H1 (cell line): ENCODE measurements at regions not wholly inside any gene's neighbourhood (a gene's known extent, or its start where the extent isn't known, plus 50 kb on each side); places are given as distances from the start of the nearest gene placed in this dataset.

Experiments
- CTCF ChIA-PET: fragments of 300-600 bp; sonication (Branson Sonifier 250); formaldehyde crosslinking; loops from one replicate; lab custom pipeline; 2021; ENCODE audit not compliant: partially characterized antibody; lab: Charles Lee
- POLR2A ChIA-PET: fragments of 300-600 bp; sonication (Branson Sonifier 250); formaldehyde crosslinking; loops from one replicate; lab custom pipeline; 2021; ENCODE audit warnings: inconsistent platforms; ENCODE audit not compliant: partially characterized antibody; lab: Charles Lee
- DNase-seq, 2 experiments: peaks; one replicate each; pipeline versions ENCODE4 v3.0.0 to v3.0.0-alpha.2; 2010 to 2022; ENCODE audit warnings: low spot score in 2 of 2, low read depth in 1 of 2, mixed read lengths in 1 of 2
- FAIRE-seq: peaks from 2 replicates; lab custom pipeline; 2011; peaks lifted over from hg19 to GRCh38; lab: Jason Lieb, UNC
- H2AFZ ChIP-seq: 2 replicates; pipeline ENCODE4 v1.8.1; 2012; ENCODE audit warnings: low read length, inconsistent platforms
- H2AK5ac ChIP-seq: 2 replicates; pipeline ENCODE4 v1.6.1; 2013; ENCODE audit warnings: low read depth, low read length
- H2BK120ac ChIP-seq: replicated peaks from 2 replicates; pipeline ENCODE3; 2013; ENCODE audit warnings: low read depth, low read length, inconsistent platforms
- H2BK12ac ChIP-seq: 2 replicates; pipeline ENCODE4 v1.6.1; 2013; ENCODE audit warnings: low read depth, low read length
- H2BK15ac ChIP-seq: 2 replicates; pipeline ENCODE4 v1.6.1; 2013; ENCODE audit warnings: low read length
- H2BK20ac ChIP-seq: 2 replicates; pipeline ENCODE4 v1.6.1; 2013; ENCODE audit warnings: low read length
- H2BK5ac ChIP-seq: 2 replicates; pipeline ENCODE4 v1.6.1; 2013; ENCODE audit warnings: low read depth, low read length
- H3K14ac ChIP-seq: 2 replicates; pipeline ENCODE4 v1.6.1; 2013; ENCODE audit warnings: inconsistent platforms; ENCODE audit not compliant: insufficient read length
- H3K18ac ChIP-seq: 2 replicates; pipeline ENCODE4 v1.6.1; 2013; ENCODE audit warnings: low read length; ENCODE audit errors: extremely low read depth
- H3K23ac ChIP-seq: 2 replicates; pipeline ENCODE4 v1.6.1; 2013; ENCODE audit warnings: inconsistent platforms; ENCODE audit not compliant: insufficient read length
- H3K23me2 ChIP-seq: 2 replicates; pipeline ENCODE4 v1.6.1; 2013; ENCODE audit warnings: low read depth, low read length
- H3K27ac ChIP-seq: 2 replicates; pipeline ENCODE4 v1.6.1; 2011; ENCODE audit warnings: low read depth, low read length, inconsistent platforms
- H3K27me3 ChIP-seq, 4 experiments: replicated peaks in 1 of 4; 1 replicate in 1 of 4; 2 replicates in 3 of 4; pipeline versions ENCODE4 v1.6.1 to v1.8.1; 2011 to 2013; ENCODE audit warnings: low read length in 3 of 4, mild to moderate bottlenecking in 3 of 4, inconsistent platforms in 2 of 4, mixed read lengths in 2 of 4, moderate library complexity in 1 of 4; ENCODE audit not compliant: control insufficient read depth in 3 of 4, insufficient read depth in 3 of 4; ENCODE audit errors: extremely low read depth in 1 of 4
- H3K36me3 ChIP-seq, 4 experiments: 2 replicates each; pipeline versions ENCODE4 v1.6.1 to v1.8.1; 2011 to 2013; ENCODE audit warnings: mild to moderate bottlenecking in 4 of 4, low read length in 3 of 4, moderate library complexity in 2 of 4, control low read depth in 1 of 4, inconsistent platforms in 1 of 4; ENCODE audit not compliant: insufficient read depth in 4 of 4, control insufficient read depth in 2 of 4
- H3K4ac ChIP-seq: replicated peaks from 2 replicates; pipeline ENCODE3; 2013; ENCODE audit warnings: low read length, low read depth, mixed read lengths, inconsistent platforms; ENCODE audit not compliant: insufficient read length
- H3K4me1 ChIP-seq, 4 experiments: replicated peaks in 1 of 4; 1 replicate in 1 of 4; 2 replicates in 3 of 4; pipeline versions ENCODE4 v1.6.1 to v1.8.1; 2011 to 2013; ENCODE audit warnings: low read length in 3 of 4, inconsistent platforms in 2 of 4, mixed read lengths in 1 of 4; ENCODE audit not compliant: insufficient read depth in 4 of 4, control insufficient read depth in 3 of 4
- H3K4me2 ChIP-seq, 2 experiments: 2 replicates each; pipeline versions ENCODE4 v1.6.1 to v1.8.1; 2011 to 2013; ENCODE audit warnings: low read depth in 2 of 2, low read length in 2 of 2, control low read depth in 1 of 2, inconsistent platforms in 1 of 2, mild to moderate bottlenecking in 1 of 2; ENCODE audit not compliant: insufficient read depth in 1 of 2
- H3K4me3 ChIP-seq, 4 experiments: fragments of 200-600, 300-600 bp in 1 of 4; sonication (generic), shearing (Covaris generic), sonication (Bioruptor Twin) in 1 of 4; 2 replicates each; pipeline versions ENCODE4 v1.5.1 to v1.8.1; 2011 to 2016; ENCODE audit warnings: low read length in 4 of 4, low read depth in 3 of 4, control low read depth in 2 of 4, inconsistent platforms in 2 of 4, mild to moderate bottlenecking in 2 of 4, mixed read lengths in 1 of 4, moderate library complexity in 1 of 4; ENCODE audit not compliant: insufficient read depth in 2 of 4; ENCODE audit errors: extremely low read depth in 1 of 4
- H3K56ac ChIP-seq: replicated peaks from 2 replicates; pipeline ENCODE3; 2013; ENCODE audit warnings: low read depth, mild to moderate bottlenecking, mixed read lengths, low read length, inconsistent platforms; ENCODE audit not compliant: insufficient read length
- H3K79me1 ChIP-seq: 2 replicates; pipeline ENCODE4 v1.6.1; 2013; ENCODE audit warnings: low read depth, low read length, control low read depth
- H3K79me2 ChIP-seq, 2 experiments: 2 replicates each; pipeline versions ENCODE4 v1.6.1 to v1.8.1; 2012 to 2013; ENCODE audit warnings: low read length in 2 of 2, mild to moderate bottlenecking in 2 of 2, inconsistent platforms in 1 of 2; ENCODE audit not compliant: insufficient read depth in 2 of 2, control insufficient read depth in 1 of 2
- H3K9ac ChIP-seq, 4 experiments: replicated peaks in 1 of 4; 1 replicate in 1 of 4; 2 replicates in 3 of 4; pipeline versions ENCODE4 v1.6.1 to v1.8.1; 2011 to 2013; ENCODE audit warnings: low read depth in 3 of 4, low read length in 3 of 4, control low read depth in 2 of 4, mild to moderate bottlenecking in 2 of 4, moderate library complexity in 2 of 4, inconsistent platforms in 1 of 4; ENCODE audit errors: extremely low read depth in 1 of 4
- H3K9me3 ChIP-seq, 2 experiments: 2 replicates each; pipeline versions ENCODE4 v1.6.1 to v1.8.1; 2012 to 2013; ENCODE audit warnings: mild to moderate bottlenecking in 2 of 2, moderate library complexity in 2 of 2, control low read depth in 1 of 2, inconsistent platforms in 1 of 2, low read depth in 1 of 2, low read length in 1 of 2, mixed read lengths in 1 of 2; ENCODE audit not compliant: insufficient read depth in 2 of 2
- H4K20me1 ChIP-seq, 2 experiments: replicated peaks in 1 of 2; 2 replicates each; pipeline versions ENCODE3 to v1.8.1; 2011 to 2013; ENCODE audit warnings: inconsistent platforms in 2 of 2, low read length in 2 of 2, mild to moderate bottlenecking in 1 of 2; ENCODE audit not compliant: insufficient read depth in 2 of 2, control insufficient read depth in 1 of 2
- H4K5ac ChIP-seq: 2 replicates; pipeline ENCODE4 v1.6.1; 2013; ENCODE audit warnings: low read length, low read depth, mixed read lengths, inconsistent platforms; ENCODE audit not compliant: insufficient read length
- H4K8ac ChIP-seq: 2 replicates; pipeline ENCODE4 v1.8.0; 2013; ENCODE audit warnings: mild to moderate bottlenecking, moderate library complexity, low read length, inconsistent platforms; ENCODE audit not compliant: insufficient read depth; ENCODE audit errors: extremely low read depth
- H4K91ac ChIP-seq: replicated peaks from 2 replicates; pipeline ENCODE3; 2013; ENCODE audit warnings: low read length, mixed read lengths, inconsistent platforms; ENCODE audit not compliant: insufficient read length
- ASH2L ChIP-seq: fragments of 200-600, 300-600 bp; sonication (generic); IDR thresholded peaks from one replicate; pipeline ENCODE4 v1.7.1; 2017; ENCODE audit warnings: low read length
- CEBPB ChIP-seq: IDR thresholded peaks from 2 replicates; pipeline ENCODE4 v1.6.1; 2012; ENCODE audit warnings: low read depth, low read length
- CHD2 ChIP-seq: IDR thresholded peaks from 2 replicates; pipeline ENCODE4 v1.6.1; 2012; ENCODE audit warnings: low read length, improper control_type of control experiment
- EP300 ChIP-seq, 2 experiments: IDR thresholded peaks; 1 replicate in 1 of 2; 2 replicates in 1 of 2; pipeline ENCODE4 v1.6.1; 2011 to 2012; ENCODE audit warnings: low read depth in 2 of 2, low read length in 2 of 2, mild to moderate bottlenecking in 2 of 2, borderline replicate concordance in 1 of 2, inconsistent platforms in 1 of 2, moderate library complexity in 1 of 2
- KDM4A ChIP-seq: IDR thresholded peaks from one replicate; pipeline ENCODE4 v1.7.1; 2012; ENCODE audit warnings: low read depth, mild to moderate bottlenecking, moderate library complexity, low read length, inconsistent platforms; ENCODE audit not compliant: severe bottlenecking
- KDM5A ChIP-seq: fragments of 200-600 bp; IDR thresholded peaks from 2 replicates; pipeline ENCODE4 v1.7.1; 2012; ENCODE audit warnings: mild to moderate bottlenecking, low read length, inconsistent platforms, mixed read lengths
- SIN3A ChIP-seq, 2 experiments: IDR thresholded peaks in 1 of 2; conservative IDR thresholded peaks in 1 of 2; 2 replicates each; pipeline ENCODE4 v1.6.1; 2011 to 2012; ENCODE audit warnings: low read length in 2 of 2, improper control_type of control experiment in 1 of 2, low read depth in 1 of 2, mild to moderate bottlenecking in 1 of 2
- SUZ12 ChIP-seq: fragments of 200-600 bp; sonication (generic); IDR thresholded peaks from 2 replicates; pipeline ENCODE4 v1.6.1; 2012; ENCODE audit warnings: mild to moderate bottlenecking, inconsistent platforms, low read length, moderate library complexity, mixed read lengths
- TAF1 ChIP-seq: IDR thresholded peaks from 2 replicates; pipeline ENCODE4 v1.6.1; 2011; ENCODE audit warnings: mild to moderate bottlenecking, low read depth, low read length
- WGBS, 2 experiments: shearing (Covaris generic) in 1 of 2; methylation state at CpG; one replicate each; pipeline versions ENCODE4 v1.1.6 to v1.1.7; 2013 to 2015; ENCODE audit warnings: low lambda C conversion rate in 2 of 2, mixed read lengths in 2 of 2, inconsistent platforms in 1 of 2, low coverage in 1 of 2, missing lambda C conversion rate in 1 of 2; ENCODE audit not compliant: insufficient replicate concordance in 2 of 2, insufficient coverage in 1 of 2, insufficient read length in 1 of 2; ENCODE audit errors: extremely low coverage in 1 of 2, missing lambda C conversion rate in 1 of 2; 5-methylcytosine and 5-hydroxymethylcytosine counted together

- no peak overlapping the region for H4K5ac ChIP-seq
- H3K79me2 ChIP-seq, result no peaks in the 10 kb centered on the region
- 0 out of 2 replicates have a peak, but pooled peaks cover 1% of the 10 kb centered on the region for H3K23me2 ChIP-seq
- no peaks in the 10 kb centered on the region for H3K36me3 ChIP-seq
- no peak overlapping the region for H2BK120ac ChIP-seq
- ChIA-PET CTCF (no interaction called here), POLR2A (no interaction called here)
- no peak overlapping the region for H4K91ac ChIP-seq
- no peak overlapping the region for H2AK5ac ChIP-seq
- H2BK20ac ChIP-seq, result no peak overlapping the region
- no peak overlapping the region for H3K27ac ChIP-seq
- H3K18ac ChIP-seq, result no peak overlapping the region
- no peaks in the 10 kb centered on the region for H3K27me3 ChIP-seq
- FAIRE-seq (no peak), DNase-seq (no peak)
- H2BK12ac ChIP-seq, result no peak overlapping the region
- no peak overlapping the region for H3K14ac ChIP-seq
- H2BK15ac ChIP-seq, result no peak overlapping the region
- no peaks in the 10 kb centered on the region for H3K9me3 ChIP-seq
- H3K4me3 ChIP-seq, result no peak overlapping the region
- 94% methylated on average over 3 of the region's 3 CpGs; no CpG with 5 or more reads in 1 of the 2 experiments for WGBS, 2 experiments
- no peak overlapping the region for H3K9ac ChIP-seq
- H4K20me1 ChIP-seq, result no peaks in the 10 kb centered on the region
- no peaks in the 10 kb centered on the region for H3K79me1 ChIP-seq
- no peaks in the 10 kb centered on the region; a peak in 1 of 7 replicates for H3K4me1 ChIP-seq
- H2BK5ac ChIP-seq, result no peak overlapping the region
- no peak overlapping the region for H2AFZ ChIP-seq
- no peak overlapping the region for H3K56ac ChIP-seq
- TF ChIP-seq SUZ12 (no peak), KDM4A (no peak), CHD2 (no peak), SIN3A (conservative IDR thresholded peaks at IDR 0.05 in 1 of 2, IDR thresholded peaks at IDR 0.05 in 1 of 2; ENCODE audit: low read depth in 1 of 2, low read length in 2 of 2) (no peak), TAF1 (no peak), CEBPB (no peak), KDM5A (no peak), EP300 (IDR thresholded peaks at IDR 0.05; ENCODE audit: borderline replicate concordance in 1 of 2, low read depth in 2 of 2, low read length in 2 of 2) (no peak), ASH2L (no peak)
- no peak overlapping the region for H3K4me2 ChIP-seq
- no peak overlapping the region for H3K23ac ChIP-seq
- no peak overlapping the region for H4K8ac ChIP-seq
- no peak overlapping the region for H3K4ac ChIP-seq
Observed at GRCh38 chr16:80024443-80024842, 423.9 kb upstream of the MAF start.
